GM12878 (cell line): ENCODE measurements at regions not wholly inside any gene's neighbourhood (a gene's known extent, or its start where the extent isn't known, plus 50 kb on each side); places are given as distances from the start of the nearest gene placed in this dataset.

Experiments used
- ATAC-seq: fragments of 200-7000 bp; cut with Tn5 transposase; 3 replicates; pipeline ENCODE4 v1.9.1; 2020; ENCODE audit warnings: mild to moderate bottlenecking, moderate library complexity
- BruUV-seq: library from RNA; stranded (reverse); fragments of 400-500 nt; replicated peaks from 2 replicates; lab custom pipeline; 2021; lab: Mats Ljungman, UMichigan
- CTCF ChIA-PET: fragments of 300-600 bp; sonication (Branson Sonifier 250); formaldehyde crosslinking; extraction: SDS; loops from one replicate; lab custom pipeline; 2021; ENCODE audit warnings: inconsistent platforms; lab: Yijun Ruan, JAX
- POLR2A ChIA-PET: fragments of 350-600 bp; formaldehyde crosslinking; extraction: SDS; loops from one replicate; lab custom pipeline; 2021; ENCODE audit warnings: inconsistent platforms; lab: Charles Lee
- RAD21 ChIA-PET: fragments of 300-600 bp; sonication (Branson Sonifier 250); formaldehyde crosslinking; loops from one replicate; lab custom pipeline; 2023; ENCODE audit warnings: antibody characterized with exemption; ENCODE audit not compliant: unreplicated experiment; lab: Charles Lee
- SMC1A ChIA-PET: fragments of 300-600 bp; sonication (Branson Sonifier 250); formaldehyde crosslinking; loops from one replicate; lab custom pipeline; 2023; ENCODE audit not compliant: unreplicated experiment, uncharacterized antibody; lab: Charles Lee
- DNase-seq: peaks from one replicate; pipeline ENCODE4 v3.0.0-alpha.2; 2011; ENCODE audit warnings: low read depth, low spot score
- FAIRE-seq: peaks from 3 replicates; lab custom pipeline; 2011; peaks lifted over from hg19 to GRCh38; lab: Jason Lieb, UNC
- H2AFZ ChIP-seq: 2 replicates; pipeline ENCODE4 v1.6.0; 2011; ENCODE audit warnings: low read depth, low read length, control low read depth; ENCODE audit not compliant: control insufficient read depth
- H3K27ac ChIP-seq: 2 replicates; pipeline ENCODE4 v1.5.1; 2011; ENCODE audit warnings: control low read depth; ENCODE audit not compliant: control insufficient read depth, insufficient read depth
- H3K27me3 ChIP-seq, 2 experiments: replicated peaks in 1 of 2; 2 replicates each; pipeline versions ENCODE4 v1.6.0 to v1.6.1; 2011; ENCODE audit warnings: low read length in 1 of 2; ENCODE audit not compliant: control insufficient read depth in 2 of 2, insufficient read depth in 2 of 2
- H3K36me3 ChIP-seq, 2 experiments: 2 replicates each; pipeline ENCODE4 v1.5.1; 2011; ENCODE audit warnings: low read length in 1 of 2; ENCODE audit not compliant: control insufficient read depth in 2 of 2, insufficient read depth in 2 of 2
- H3K4me1 ChIP-seq: 2 replicates; pipeline ENCODE4 v1.6.1; 2011; ENCODE audit warnings: mild to moderate bottlenecking, low read length, moderate library complexity, mixed read lengths; ENCODE audit not compliant: control insufficient read depth, insufficient read depth
- H3K4me2 ChIP-seq: 2 replicates; pipeline ENCODE4 v1.6.0; 2011; ENCODE audit warnings: control low read depth; ENCODE audit not compliant: control insufficient read depth, insufficient read depth
- H3K4me3 ChIP-seq: fragments of 200-600 bp; sonication (generic); 2 replicates; pipeline ENCODE4 v1.5.1; 2016
- H3K79me2 ChIP-seq: 2 replicates; pipeline ENCODE4 v1.6.0; 2011; ENCODE audit warnings: low read length; ENCODE audit not compliant: control insufficient read depth, insufficient read depth
- H3K9ac ChIP-seq: 2 replicates; pipeline ENCODE4 v1.8.0; 2011; ENCODE audit warnings: low read length, control low read depth, mixed read lengths; ENCODE audit not compliant: control insufficient read depth, insufficient read depth
- H3K9me3 ChIP-seq: replicated peaks from 3 replicates; pipeline ENCODE4 v1.5.1; 2011; ENCODE audit warnings: mild to moderate bottlenecking, low read length; ENCODE audit not compliant: control insufficient read depth, insufficient read depth
- H4K20me1 ChIP-seq: 2 replicates; pipeline ENCODE4 v1.6.0; 2011; ENCODE audit not compliant: control insufficient read depth, insufficient read depth
- BRCA1 ChIP-seq: IDR thresholded peaks from 2 replicates; pipeline ENCODE4 v1.6.1; 2011; ENCODE audit warnings: low read depth, low read length, improper control_type of control experiment
- CHD1 ChIP-seq: IDR thresholded peaks from 2 replicates; pipeline ENCODE4 v1.6.1; 2012; ENCODE audit warnings: low read depth, low read length, improper control_type of control experiment
- CHD4 ChIP-seq: fragments of 200-600 bp; sonication (generic); IDR thresholded peaks from 2 replicates; pipeline ENCODE4 v1.6.1; 2016; ENCODE audit warnings: mild to moderate bottlenecking
- EGR1 ChIP-seq, 2 experiments: IDR thresholded peaks; 1 replicate in 1 of 2; 2 replicates in 1 of 2; pipeline ENCODE4 v1.6.1; 2011 to 2012; ENCODE audit warnings: low read depth in 2 of 2, low read length in 2 of 2, borderline replicate concordance in 1 of 2, mild to moderate bottlenecking in 1 of 2, moderate library complexity in 1 of 2
- LARP7 ChIP-seq: fragments of 450-650 bp; IDR thresholded peaks from 2 replicates; pipeline ENCODE4 v1.6.1; 2017; ENCODE audit warnings: mild to moderate bottlenecking
- MTA3 ChIP-seq: IDR thresholded peaks from 2 replicates; pipeline ENCODE4 v1.6.1; 2012; ENCODE audit warnings: low read length, inconsistent platforms, borderline replicate concordance
- NBN ChIP-seq: fragments of 450-650 bp; IDR thresholded peaks from 2 replicates; pipeline ENCODE4 v1.6.1; 2016
- NFYB ChIP-seq: IDR thresholded peaks from 2 replicates; pipeline ENCODE4 v1.6.1; 2011; ENCODE audit warnings: low read depth, mild to moderate bottlenecking, low read length, improper control_type of control experiment, moderate library complexity; ENCODE audit not compliant: insufficient read depth
- NRF1 ChIP-seq: conservative IDR thresholded peaks from 2 replicates; pipeline ENCODE4 v1.6.1; 2011; ENCODE audit warnings: mild to moderate bottlenecking, low read depth, low read length, improper control_type of control experiment
- SIN3A ChIP-seq: IDR thresholded peaks from 2 replicates; pipeline ENCODE4 v1.6.1; 2012; ENCODE audit warnings: low read depth, low read length, improper control_type of control experiment
- SMARCA5 ChIP-seq: fragments of 450-650 bp; IDR thresholded peaks from 2 replicates; pipeline ENCODE4 v1.6.1; 2017; ENCODE audit warnings: mild to moderate bottlenecking
- ZBED1 ChIP-seq: IDR thresholded peaks from 2 replicates; pipeline ENCODE4 v1.6.1; 2016; ENCODE audit warnings: borderline replicate concordance
- WGBS: methylation state at CpG from one replicate; pipeline ENCODE4 v1.1.6; 2016; ENCODE audit warnings: low lambda C conversion rate; ENCODE audit not compliant: insufficient replicate concordance, insufficient coverage; ENCODE audit errors: missing lambda C conversion rate; 5-methylcytosine and 5-hydroxymethylcytosine counted together
- in situ Hi-C: fragments of 300-500 bp; cut with MboI; formaldehyde crosslinking; loops from 9 replicates; pipeline ENCODE4 v1.14.3; 2018; ENCODE audit warnings: mixed read lengths
- intact Hi-C: fragments of 100-400 bp; cut with micrococcal nuclease; formaldehyde crosslinking; loops from one replicate; pipeline ENCODE4 v1.14.2; 2022; ENCODE audit not compliant: unreplicated experiment
- TF ChIP-seq, protein P1 (sequence below): fragments of 450-650 bp; IDR thresholded peaks from 2 replicates; pipeline ENCODE4 v1.6.1; 2017; ENCODE audit warnings: low read depth, mild to moderate bottlenecking, moderate library complexity
- TF ChIP-seq, protein P2 (sequence below): IDR thresholded peaks from 2 replicates; pipeline ENCODE4 v1.6.1; 2012; ENCODE audit warnings: low read depth, low read length, improper control_type of control experiment

GRCh38 chr12:67764055-67764454, 115.5 kb downstream of the DYRK2 start:
- peaks cover 0 to 2% of the 10 kb centered on the region in 2 experiments; a peak in 2 of 4 replicates for H3K27me3 ChIP-seq
- no peaks in the 10 kb centered on the region; the same call in 2 of the 3 replicates for H3K9me3 ChIP-seq
- H3K4me3 ChIP-seq = no peak overlapping the region
- SMC1A ChIA-PET = interaction anchor here (1.0 kb wide), 1 partner anchor 12 kb away, joined by 3 read pairs; no protein-coding TSS in a partner anchor
- no peak overlapping the region for H2AFZ ChIP-seq
- POLR2A ChIA-PET = no interaction called here
- no TSS peak for BruUV-seq
- RAD21 ChIA-PET = no interaction called here
- no peaks in the 10 kb centered on the region for H3K4me1 ChIP-seq
- H3K79me2 ChIP-seq = no peaks in the 10 kb centered on the region
- in situ Hi-C loops (no loop called here), intact Hi-C loops (no loop called here)
- CTCF ChIA-PET = no interaction called here
- H4K20me1 ChIP-seq = no peaks in the 10 kb centered on the region
- 18% methylated on average over 3 of the region's 3 CpGs for WGBS
- DNase-seq (no peak), ATAC-seq (no peak), FAIRE-seq (no peak)
- H3K27ac ChIP-seq = no peak overlapping the region
- no peak overlapping the region for H3K9ac ChIP-seq
- H3K36me3 ChIP-seq = no peaks in the 10 kb centered on the region
- H3K4me2 ChIP-seq = no peak overlapping the region
- TF ChIP-seq CHD4 = no peak
- TF ChIP-seq LARP7 = no peak
- no peak for TF ChIP-seq BRCA1
- no peak for TF ChIP-seq MTA3
- no peak for TF ChIP-seq NRF1
- TF ChIP-seq, protein P1, sequence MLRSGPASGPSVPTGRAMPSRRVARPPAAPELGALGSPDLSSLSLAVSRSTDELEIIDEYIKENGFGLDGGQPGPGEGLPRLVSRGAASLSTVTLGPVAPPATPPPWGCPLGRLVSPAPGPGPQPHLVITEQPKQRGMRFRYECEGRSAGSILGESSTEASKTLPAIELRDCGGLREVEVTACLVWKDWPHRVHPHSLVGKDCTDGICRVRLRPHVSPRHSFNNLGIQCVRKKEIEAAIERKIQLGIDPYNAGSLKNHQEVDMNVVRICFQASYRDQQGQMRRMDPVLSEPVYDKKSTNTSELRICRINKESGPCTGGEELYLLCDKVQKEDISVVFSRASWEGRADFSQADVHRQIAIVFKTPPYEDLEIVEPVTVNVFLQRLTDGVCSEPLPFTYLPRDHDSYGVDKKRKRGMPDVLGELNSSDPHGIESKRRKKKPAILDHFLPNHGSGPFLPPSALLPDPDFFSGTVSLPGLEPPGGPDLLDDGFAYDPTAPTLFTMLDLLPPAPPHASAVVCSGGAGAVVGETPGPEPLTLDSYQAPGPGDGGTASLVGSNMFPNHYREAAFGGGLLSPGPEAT = no peak
- TF ChIP-seq, protein P2, sequence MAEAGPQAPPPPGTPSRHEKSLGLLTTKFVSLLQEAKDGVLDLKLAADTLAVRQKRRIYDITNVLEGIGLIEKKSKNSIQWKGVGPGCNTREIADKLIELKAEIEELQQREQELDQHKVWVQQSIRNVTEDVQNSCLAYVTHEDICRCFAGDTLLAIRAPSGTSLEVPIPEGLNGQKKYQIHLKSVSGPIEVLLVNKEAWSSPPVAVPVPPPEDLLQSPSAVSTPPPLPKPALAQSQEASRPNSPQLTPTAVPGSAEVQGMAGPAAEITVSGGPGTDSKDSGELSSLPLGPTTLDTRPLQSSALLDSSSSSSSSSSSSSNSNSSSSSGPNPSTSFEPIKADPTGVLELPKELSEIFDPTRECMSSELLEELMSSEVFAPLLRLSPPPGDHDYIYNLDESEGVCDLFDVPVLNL = no peak
- TF ChIP-seq SMARCA5 = no peak
- no peak for TF ChIP-seq EGR1 (IDR thresholded peaks at IDR 0.05; ENCODE audit: borderline replicate concordance in 1 of 2, low read depth in 2 of 2, low read length in 2 of 2)
- no peak for TF ChIP-seq NFYB
- TF ChIP-seq SIN3A = no peak
- TF ChIP-seq CHD1 = no peak
- no peak for TF ChIP-seq ZBED1
- TF ChIP-seq NBN = no peak
